Smooth muscle cell (in vitro differentiated cells): ENCODE measurements at regions not wholly inside any gene's neighbourhood (a gene's known extent, or its start where the extent isn't known, plus 50 kb on each side); places are given as distances from the start of the nearest gene placed in this dataset.

ENCODE experiments used
- DNase-seq: peaks from one replicate; lab custom pipeline; 2025; ENCODE audit not compliant: unreplicated experiment; lab: John Stamatoyannopoulos, UW
- H2AFZ ChIP-seq: fragments of 200-600 bp; sonication (generic); 2 replicates; pipeline ENCODE4 v1.6.0; 2016; ENCODE audit warnings: antibody characterized with exemption, low read depth, mild to moderate bottlenecking
- H3F3A ChIP-seq: fragments of 200-600 bp; sonication (generic); 2 replicates; pipeline ENCODE4 v1.6.0; 2017; ENCODE audit warnings: antibody characterized with exemption, low read depth
- H3K27ac ChIP-seq: fragments of 200-600 bp; sonication (generic); 2 replicates; pipeline ENCODE4 v1.5.1; 2016; ENCODE audit warnings: low read depth, mild to moderate bottlenecking
- H3K27me3 ChIP-seq: fragments of 200-600 bp; sonication (generic); 2 replicates; pipeline ENCODE4 v1.6.1; 2016; ENCODE audit warnings: low read depth, mild to moderate bottlenecking
- H3K36me3 ChIP-seq: fragments of 200-600 bp; sonication (generic); 2 replicates; pipeline ENCODE4 v1.5.1; 2016; ENCODE audit warnings: low read depth
- H3K4me1 ChIP-seq: fragments of 200-600 bp; sonication (generic); 2 replicates; pipeline ENCODE4 v1.5.1; 2016; ENCODE audit warnings: low read depth
- H3K4me2 ChIP-seq: fragments of 200-600 bp; sonication (generic); 2 replicates; pipeline ENCODE4 v1.6.0; 2016; ENCODE audit warnings: mild to moderate bottlenecking
- H3K4me3 ChIP-seq: fragments of 200-600 bp; sonication (generic); 2 replicates; pipeline ENCODE4 v1.5.1; 2016; ENCODE audit warnings: mild to moderate bottlenecking
- H3K79me2 ChIP-seq: fragments of 200-600 bp; sonication (generic); 2 replicates; pipeline ENCODE4 v1.6.0; 2016; ENCODE audit warnings: low read depth, mild to moderate bottlenecking
- H3K9ac ChIP-seq: fragments of 200-600 bp; sonication (generic); 2 replicates; pipeline ENCODE4 v1.6.0; 2016; ENCODE audit warnings: low read depth
- H3K9me3 ChIP-seq: fragments of 200-600 bp; sonication (generic); replicated peaks from 2 replicates; pipeline ENCODE4 v1.5.1; 2016; ENCODE audit warnings: low read depth
- H4K20me1 ChIP-seq: fragments of 200-600 bp; sonication (generic); 2 replicates; pipeline ENCODE4 v1.6.0; 2016; ENCODE audit warnings: low read depth
- WGBS: methylation state at CpG from one replicate; pipeline ENCODE4 v1.1.7; 2016; ENCODE audit warnings: low lambda C conversion rate; 5-methylcytosine and 5-hydroxymethylcytosine counted together
- TF ChIP-seq, protein P1 (sequence below): fragments of 200-600 bp; sonication (generic); IDR thresholded peaks from 2 replicates; pipeline ENCODE4 v1.5.1; 2017; ENCODE audit warnings: borderline replicate concordance, mild to moderate bottlenecking, antibody characterized with exemption; ENCODE audit not compliant: insufficient read depth, poor library complexity, severe bottlenecking

DNA sequence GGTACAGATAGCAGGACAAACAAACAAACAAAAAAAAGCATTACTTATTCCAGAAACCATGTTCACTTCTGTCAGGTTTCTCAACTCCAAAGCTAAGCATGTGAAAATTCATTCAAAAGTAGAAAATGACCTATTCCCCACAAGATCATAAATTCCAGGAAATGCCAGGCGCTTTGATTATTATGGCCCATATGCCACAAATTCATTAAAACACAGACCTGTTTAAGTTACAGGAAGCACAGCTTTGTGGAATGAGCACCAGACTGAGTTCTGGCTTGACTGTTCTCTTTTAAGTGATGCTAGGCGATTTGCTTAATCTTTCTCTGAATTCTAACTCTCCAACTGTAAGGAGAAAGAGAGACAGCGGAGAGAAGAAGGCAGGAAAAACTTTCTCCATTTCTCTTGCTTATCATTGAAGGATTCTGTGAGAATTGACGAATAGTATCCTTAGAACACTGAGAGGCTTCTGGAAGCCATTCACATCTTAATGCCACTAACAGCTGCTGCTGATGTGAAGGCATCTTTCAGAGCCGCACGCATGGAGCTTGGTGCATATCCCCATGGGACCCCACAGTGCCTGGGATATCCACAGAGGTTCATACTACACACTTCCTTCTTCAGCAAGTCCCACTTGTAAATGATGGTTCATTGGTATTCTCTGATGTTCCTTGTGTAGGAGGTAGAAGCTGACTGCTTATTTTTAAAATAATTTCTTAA, 138.0 kb downstream of the ZNF674 start:
- Histone ChIP-seq H3K27me3 (no peaks in the 10 kb centered on the region), H4K20me1 (no peaks in the 10 kb centered on the region), H3K4me1 (no peaks in the 10 kb centered on the region), H2AFZ (peak overlapping the region; percentile 43), H3K27ac (peak overlapping the region; percentile 52), H3K9ac (no peak overlapping the region), H3F3A (no peaks in the 10 kb centered on the region), H3K4me2 (peak overlapping the region; percentile 44), H3K36me3 (no peaks in the 10 kb centered on the region), H3K4me3 (no peak overlapping the region), H3K79me2 (no peaks in the 10 kb centered on the region), H3K9me3 (no peaks in the 10 kb centered on the region)
- DNase-seq: no peak
- 51% methylated on average over 6 of the region's 6 CpGs for WGBS
- TF ChIP-seq, protein P1, sequence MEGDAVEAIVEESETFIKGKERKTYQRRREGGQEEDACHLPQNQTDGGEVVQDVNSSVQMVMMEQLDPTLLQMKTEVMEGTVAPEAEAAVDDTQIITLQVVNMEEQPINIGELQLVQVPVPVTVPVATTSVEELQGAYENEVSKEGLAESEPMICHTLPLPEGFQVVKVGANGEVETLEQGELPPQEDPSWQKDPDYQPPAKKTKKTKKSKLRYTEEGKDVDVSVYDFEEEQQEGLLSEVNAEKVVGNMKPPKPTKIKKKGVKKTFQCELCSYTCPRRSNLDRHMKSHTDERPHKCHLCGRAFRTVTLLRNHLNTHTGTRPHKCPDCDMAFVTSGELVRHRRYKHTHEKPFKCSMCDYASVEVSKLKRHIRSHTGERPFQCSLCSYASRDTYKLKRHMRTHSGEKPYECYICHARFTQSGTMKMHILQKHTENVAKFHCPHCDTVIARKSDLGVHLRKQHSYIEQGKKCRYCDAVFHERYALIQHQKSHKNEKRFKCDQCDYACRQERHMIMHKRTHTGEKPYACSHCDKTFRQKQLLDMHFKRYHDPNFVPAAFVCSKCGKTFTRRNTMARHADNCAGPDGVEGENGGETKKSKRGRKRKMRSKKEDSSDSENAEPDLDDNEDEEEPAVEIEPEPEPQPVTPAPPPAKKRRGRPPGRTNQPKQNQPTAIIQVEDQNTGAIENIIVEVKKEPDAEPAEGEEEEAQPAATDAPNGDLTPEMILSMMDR: no peak

DNA sequence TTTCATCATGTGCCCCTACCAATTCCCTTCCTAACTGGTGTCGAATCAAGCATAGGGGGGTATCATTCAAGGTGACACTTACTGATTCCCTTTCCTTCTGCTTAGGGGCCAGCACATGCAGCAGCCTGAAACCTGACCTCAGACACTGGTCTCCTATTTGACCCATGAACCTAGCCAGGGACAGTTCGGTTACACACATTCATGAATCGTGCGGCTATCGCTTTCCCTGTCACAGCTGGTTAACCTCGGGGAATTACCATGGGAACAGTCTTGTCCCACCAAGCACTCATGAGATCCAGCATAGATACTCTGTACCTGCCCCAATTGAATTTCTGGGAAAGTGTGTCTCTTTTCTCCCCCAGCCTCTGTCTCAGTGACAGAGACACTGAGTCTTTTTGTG, 140.4 kb downstream of the ZNF674 start:
- 88% methylated on average over 6 of the region's 6 CpGs for WGBS

DNA sequence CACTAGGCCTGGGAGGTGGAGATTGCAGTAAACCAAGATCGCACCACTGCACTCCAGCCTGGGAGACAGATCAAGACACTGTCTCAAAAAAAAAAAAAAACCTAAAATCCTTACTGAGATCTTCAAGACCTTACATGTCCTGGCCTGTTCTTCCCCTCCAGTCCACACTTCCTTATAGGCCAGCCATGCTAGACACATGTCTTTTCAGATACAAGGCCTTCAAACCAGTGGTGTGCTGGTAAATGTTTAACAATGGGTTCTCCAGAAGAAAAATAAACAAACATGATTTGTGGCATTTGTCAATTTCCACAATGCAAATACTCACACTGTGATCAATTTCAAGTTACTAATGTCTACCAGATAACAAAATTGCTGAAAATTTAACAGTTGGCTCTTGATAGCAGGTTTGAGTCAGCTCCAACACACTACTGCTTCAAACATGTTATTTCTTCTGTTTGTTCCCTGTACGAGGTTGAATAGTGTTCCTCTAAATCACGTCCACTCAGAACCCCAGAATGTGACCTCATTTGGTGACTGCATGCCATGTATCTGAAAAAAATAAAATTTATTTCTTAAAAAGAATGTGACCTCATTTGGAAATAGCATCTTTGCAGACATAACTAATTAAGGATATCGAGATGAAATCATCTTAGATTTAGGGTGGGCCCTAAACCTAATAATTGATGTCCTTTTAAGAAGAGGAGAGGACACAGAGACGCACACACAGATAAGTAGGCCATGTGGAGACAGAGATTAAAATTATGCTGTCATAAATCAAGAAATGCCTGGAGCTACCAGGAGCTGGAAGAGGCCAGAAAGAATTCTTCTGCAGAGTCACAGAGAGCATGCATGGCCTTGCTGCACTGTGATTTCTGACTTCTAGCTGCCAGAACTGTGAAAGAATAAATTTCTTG, 144.4 kb downstream of the ZNF674 start:
- H3K4me2 ChIP-seq: no peak overlapping the region
- H3F3A ChIP-seq: no peaks in the 10 kb centered on the region
- no peaks in the 10 kb centered on the region for H3K79me2 ChIP-seq
- H3K27me3 ChIP-seq: no peaks in the 10 kb centered on the region
- no peak overlapping the region for H3K4me3 ChIP-seq
- no peak overlapping the region for H2AFZ ChIP-seq
- H3K4me1 ChIP-seq: no peaks in the 10 kb centered on the region
- no peaks in the 10 kb centered on the region for H3K9me3 ChIP-seq
- H4K20me1 ChIP-seq: no peaks in the 10 kb centered on the region
- TF ChIP-seq, protein P1: no peak
- no peak overlapping the region for H3K27ac ChIP-seq
- H3K9ac ChIP-seq: no peak overlapping the region
- DNase-seq: no peak
- WGBS: 81% methylated on average over 5 of the region's 5 CpGs
- H3K36me3 ChIP-seq: no peaks in the 10 kb centered on the region

More for the DNA sequence above, 140.4 kb downstream of the ZNF674 start:
- Histone ChIP-seq H2AFZ (no peak overlapping the region), H3K9ac (no peak overlapping the region), H3K4me1 (no peaks in the 10 kb centered on the region), H4K20me1 (no peaks in the 10 kb centered on the region), H3K36me3 (no peaks in the 10 kb centered on the region), H3K27me3 (no peaks in the 10 kb centered on the region), H3F3A (no peaks in the 10 kb centered on the region), H3K4me2 (no peak overlapping the region), H3K27ac (no peak overlapping the region), H3K4me3 (no peak overlapping the region), H3K79me2 (no peaks in the 10 kb centered on the region), H3K9me3 (no peaks in the 10 kb centered on the region)
- TF ChIP-seq, protein P1: no peak
- no peak for DNase-seq
